Suppressor macrophage treated with lipopolysaccharide for 1 hour (primary cell): ENCODE measurements at regions not wholly inside any gene's neighbourhood (a gene's known extent, or its start where the extent isn't known, plus 50 kb on each side); places are given as distances from the start of the nearest gene placed in this dataset.
"Not testable (repeated sequence)": the region's sequence is repeated elsewhere in the genome, so short reads cannot be mapped to it uniquely, and the experiment has no call there.

Experiments
- DNase-seq, 3 donors: peaks; one replicate each; pipeline ENCODE4 v3.0.0-alpha.2; 2020 to 2022

DNA sequence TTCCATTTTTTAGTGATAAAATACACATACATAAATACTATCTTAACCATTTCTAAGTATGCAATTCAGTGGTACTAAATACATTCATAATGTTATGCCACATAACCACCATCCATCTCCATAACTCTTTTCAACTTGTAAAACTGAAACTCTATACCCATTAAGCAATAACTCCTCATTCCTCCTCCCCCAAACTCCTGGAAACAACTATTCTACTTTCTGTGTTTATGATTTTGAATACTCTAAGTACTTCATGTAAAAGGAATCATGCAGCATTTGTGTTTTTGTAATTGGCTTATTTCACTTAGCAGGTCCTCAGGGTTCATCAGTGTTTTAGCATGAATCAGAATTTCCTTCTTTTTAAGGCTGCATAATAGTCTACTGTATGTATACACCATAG is 131.8 kb downstream of the TES start:
- no peak for DNase-seq

DNA sequence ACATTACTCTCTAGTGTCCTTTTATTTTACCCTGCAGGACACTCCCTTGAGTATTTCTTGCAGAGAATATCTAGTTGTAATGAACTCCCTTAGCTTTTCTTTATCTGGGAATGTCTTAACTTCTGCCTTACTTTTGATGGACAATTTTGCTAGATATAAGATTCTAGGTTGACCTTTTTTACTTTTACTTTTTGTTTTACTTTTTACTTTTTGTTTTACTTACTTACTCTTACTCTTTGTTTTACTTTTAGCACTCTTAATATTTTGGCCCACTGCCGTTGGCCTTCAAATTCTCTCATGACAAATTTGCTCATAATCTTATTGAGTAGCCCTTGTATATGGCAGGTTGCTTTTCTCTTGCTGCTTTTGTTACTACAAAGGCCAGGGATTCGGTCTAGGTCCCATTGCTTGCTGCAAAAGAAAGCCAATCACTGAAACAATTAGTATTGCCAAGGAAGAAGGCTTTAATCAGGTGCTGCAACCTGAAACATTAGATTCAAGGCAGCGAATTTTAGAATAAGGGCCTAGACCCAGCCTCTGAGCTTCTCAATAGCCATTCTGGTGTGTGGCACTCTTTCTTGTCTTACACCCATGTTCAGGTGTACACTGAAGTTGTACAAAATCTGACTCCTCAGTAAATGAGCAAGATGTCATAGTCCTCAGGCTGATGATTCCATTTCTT is 137.0 kb downstream of the TES start:
- DNase-seq: no peak

DNA sequence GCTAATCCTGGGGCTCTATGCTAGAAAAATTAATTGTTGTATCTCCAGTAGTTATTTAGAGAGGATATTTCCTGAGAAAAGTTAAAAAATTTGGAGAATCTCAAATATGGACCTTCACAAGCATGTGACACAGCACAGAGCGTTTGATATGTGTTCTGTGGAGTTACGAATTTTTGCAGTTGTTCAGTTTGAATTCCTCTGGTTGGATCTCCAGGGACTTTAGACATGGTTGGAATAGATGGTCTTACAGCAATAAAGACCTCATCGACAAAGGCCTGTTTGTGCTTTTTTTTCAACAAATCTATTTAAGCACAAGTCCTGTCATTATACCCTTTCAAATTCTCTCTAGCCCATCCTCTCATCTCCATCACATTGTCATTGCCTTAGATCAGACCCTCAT is 138.0 kb downstream of the TES start:
- no peak for DNase-seq

DNA sequence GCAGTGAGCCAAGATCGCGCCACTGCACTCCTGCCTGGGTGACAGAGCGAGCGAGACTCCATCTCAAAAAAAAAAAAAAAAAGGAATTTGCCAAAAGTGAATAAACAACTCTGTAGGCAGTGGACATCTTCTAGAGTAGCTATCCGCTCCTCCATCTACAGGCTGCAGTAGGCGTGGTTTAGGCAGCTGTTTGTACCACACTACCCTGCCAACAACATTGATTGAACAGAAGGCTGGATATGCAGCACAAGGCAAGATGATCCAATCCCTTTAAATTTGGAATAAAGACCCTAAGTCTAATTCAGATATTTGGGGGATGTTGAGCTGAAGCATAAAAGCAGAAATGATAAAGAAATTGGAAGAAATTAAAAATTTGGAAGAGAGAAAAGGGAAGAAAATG is 141.6 kb downstream of the TES start:
- no peak for DNase-seq

DNA sequence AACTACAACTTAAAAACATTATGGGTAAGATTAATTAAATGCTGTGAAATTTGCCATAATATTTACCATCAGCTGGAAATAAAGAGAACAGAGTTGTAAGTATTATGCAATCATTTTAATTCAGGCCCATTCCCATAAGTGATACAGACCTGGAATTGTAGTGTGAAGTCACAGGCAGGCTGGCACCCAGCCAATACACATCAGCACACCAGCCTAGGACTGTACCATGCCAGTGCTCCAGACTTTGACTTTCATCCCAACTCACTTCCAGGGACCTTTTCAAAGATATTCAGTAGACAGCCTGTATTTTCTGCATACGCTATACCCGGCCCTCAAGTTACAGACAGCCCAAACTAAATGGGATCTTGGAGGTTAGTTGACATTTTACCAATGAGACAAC is 143.3 kb downstream of the TES start:
- no peak for DNase-seq

DNA sequence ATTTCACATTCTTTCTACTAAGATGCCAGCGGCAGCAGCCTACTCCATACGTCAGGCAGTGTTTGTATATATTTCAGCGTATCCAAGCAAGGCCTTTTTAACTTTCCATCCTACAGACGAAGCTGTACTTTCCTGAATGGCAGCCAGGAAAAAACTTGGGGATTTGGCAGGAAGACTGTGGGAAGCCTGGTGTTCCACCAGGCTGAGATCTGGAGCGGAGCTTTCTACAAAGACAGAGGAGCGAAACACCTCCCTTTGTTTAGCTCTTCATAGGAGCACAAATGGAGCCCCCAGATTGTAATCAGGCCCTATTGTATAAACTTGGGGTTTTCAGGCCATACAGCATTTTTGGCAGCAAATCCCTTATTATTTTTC is 143.8 kb downstream of the TES start:
- no peak for DNase-seq

DNA sequence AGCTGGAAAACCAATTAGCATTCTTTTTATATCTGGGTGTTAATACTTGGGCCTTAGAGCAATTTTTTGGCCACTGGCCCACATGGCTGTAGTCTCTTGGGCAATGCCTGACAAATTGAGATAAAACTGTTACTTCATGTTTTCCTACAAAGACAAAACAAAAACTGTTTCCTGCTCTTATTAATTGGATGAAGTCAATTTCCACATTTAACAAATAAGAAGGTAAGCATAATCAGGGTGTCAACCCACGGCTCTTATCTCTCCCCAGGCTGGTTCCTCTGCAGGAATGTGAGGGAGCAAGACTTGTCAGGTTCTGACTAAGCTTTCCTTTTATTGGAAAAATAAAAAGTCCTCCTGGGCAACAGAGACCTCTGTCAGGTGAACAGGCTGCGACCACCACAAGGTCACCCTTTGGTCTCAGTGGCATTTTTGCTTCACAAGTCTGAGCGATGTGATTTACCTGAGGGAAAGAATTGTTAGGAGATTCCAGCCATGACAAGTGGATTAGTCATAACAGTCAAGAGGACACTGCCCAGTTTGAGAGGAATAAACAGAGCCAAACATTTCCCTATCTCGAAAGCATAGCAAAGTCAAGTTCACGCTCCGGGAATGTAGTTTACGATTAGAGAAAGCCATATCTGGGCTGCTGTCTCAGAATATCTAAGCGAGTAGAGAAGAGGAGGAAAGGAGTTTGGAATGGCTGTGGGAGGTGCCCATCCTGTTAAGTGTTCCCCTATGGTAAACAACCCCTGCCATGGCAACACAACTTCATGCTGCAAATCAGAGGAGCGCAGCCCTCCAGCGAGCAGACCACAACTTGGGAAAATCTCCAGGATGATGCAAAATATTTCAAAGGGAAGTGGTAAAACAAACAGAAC is 144.4 kb downstream of the TES start:
- peak; percentile 30 to 57 (median 38) for DNase-seq

DNA sequence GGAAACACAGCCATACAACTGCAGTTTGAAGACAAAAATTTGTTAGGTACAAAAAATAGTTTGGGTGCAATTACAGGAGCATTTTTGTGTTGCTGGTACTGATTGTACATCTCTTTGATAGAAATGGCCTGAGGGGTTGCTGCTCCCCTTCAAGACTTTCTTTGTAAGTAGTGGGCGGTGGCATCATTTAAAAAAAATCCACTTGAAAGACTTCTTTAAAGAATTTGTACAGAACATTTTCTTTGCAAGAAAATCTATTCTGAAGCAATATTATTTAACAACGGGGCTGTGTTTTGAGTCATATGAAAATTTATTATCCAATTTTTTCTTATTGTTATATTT is 144.1 kb upstream of the CAV2 start:
- no peak for DNase-seq

DNA sequence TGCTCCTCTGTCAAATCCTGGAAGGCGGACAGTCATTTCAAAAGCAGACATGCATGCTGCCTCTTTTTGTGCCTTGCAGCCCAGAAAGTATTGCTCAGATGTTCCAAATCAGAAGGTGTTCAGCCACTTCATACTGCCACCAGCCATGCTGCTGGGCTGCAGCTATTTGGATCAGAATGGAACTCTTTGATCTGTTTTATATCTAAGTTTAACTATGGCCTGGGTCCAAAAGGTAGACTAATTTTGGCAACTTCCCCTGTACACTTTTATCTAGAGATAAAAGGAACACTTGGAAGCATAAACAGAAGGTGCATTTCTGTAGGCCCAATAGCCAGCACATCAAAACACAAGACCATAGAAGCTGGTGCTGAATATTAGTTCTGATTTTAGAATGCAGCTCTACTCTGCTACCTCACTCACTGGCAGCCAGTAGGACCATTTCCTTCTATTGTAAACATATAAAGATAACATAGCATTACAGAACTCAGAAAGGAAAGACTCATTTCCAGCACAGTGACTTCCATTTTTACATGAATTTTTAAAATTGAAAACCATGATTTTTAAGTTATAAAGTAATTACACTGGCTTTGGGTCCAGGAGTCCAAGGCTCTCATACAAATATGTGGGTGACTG is 143.1 kb upstream of the CAV2 start:
- no peak for DNase-seq

DNA sequence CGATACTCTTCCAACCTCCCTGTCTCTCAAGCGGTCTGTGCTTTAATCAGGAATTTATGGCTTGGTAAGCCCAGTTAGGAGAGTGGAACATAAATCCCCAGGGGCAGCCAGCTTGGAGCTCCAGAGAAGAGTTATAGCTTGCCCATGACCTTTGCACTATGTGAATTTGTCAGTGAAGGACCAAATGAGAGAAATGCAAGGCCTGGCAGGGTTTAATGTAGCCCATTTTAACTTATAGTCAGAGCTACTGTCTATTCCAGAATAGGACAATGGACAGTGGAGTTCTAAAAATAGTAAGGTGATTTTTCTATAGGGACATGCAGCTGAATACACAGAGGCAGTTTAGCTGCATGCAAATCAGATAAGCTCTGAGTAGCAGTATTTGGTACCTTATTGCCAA is 142.6 kb upstream of the CAV2 start:
- DNase-seq: no peak

DNA sequence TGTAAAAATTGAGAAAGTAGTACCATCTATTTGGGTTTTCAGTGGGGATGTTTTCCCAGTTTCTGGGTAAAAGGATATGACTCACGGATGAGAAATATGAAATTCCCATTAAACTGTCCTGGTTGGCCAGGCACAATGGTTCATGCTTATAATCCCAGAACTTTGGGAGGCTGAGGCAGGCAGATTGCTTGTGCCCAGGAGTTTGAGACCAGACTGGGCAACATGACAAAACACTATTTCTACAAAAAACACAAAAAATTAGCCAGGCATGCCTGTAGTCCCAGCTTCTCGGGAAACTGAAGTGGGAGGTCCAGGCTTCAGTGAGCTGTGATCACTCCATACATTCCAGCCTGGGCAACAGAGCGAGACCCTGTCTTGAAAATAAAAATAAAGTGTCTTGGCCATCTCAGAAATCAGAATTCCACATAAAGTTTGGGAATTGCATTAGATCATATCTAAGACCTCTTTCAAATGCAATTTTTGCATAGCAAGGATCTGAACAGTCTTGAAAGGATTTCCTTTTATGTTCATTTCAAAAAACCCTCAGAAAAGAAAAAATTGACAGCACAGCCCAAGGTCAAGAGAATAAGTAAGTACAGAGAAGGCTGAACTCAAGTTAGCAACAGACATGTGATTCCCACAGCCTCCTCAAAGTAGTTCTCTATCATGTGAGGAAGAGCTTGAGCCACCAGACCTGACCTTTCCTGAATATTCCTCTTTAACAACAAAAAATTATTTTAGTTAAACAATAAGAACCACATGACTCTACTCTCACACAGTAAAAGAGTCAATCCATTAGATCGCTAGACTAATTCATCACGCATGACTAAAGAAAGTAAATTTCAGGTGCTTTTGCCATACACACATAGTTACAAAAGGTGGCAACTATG is 141.5 kb upstream of the CAV2 start:
- peak in 1 of 3 donors; percentile 20 for DNase-seq

DNA sequence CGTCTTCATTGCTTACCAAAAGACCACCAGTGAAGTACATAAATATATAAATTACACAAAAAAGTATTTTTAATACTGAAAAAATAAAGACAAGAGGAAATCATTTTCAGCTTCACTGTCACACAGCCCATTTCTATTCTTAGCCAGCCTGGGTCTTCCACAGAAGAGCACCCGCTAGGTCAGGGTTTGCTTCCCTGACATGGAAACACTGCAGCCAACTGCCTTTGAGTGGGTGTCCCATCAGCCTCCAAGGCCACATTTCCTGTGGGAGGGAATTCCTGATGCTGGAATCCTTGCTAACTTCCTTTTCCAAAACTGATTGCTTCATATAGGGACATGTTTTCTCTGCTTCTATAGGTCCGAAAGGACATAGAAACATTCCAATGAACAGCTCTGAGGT is 137.8 kb upstream of the CAV2 start:
- peak in 1 of 3 donors; percentile 9 for DNase-seq

DNA sequence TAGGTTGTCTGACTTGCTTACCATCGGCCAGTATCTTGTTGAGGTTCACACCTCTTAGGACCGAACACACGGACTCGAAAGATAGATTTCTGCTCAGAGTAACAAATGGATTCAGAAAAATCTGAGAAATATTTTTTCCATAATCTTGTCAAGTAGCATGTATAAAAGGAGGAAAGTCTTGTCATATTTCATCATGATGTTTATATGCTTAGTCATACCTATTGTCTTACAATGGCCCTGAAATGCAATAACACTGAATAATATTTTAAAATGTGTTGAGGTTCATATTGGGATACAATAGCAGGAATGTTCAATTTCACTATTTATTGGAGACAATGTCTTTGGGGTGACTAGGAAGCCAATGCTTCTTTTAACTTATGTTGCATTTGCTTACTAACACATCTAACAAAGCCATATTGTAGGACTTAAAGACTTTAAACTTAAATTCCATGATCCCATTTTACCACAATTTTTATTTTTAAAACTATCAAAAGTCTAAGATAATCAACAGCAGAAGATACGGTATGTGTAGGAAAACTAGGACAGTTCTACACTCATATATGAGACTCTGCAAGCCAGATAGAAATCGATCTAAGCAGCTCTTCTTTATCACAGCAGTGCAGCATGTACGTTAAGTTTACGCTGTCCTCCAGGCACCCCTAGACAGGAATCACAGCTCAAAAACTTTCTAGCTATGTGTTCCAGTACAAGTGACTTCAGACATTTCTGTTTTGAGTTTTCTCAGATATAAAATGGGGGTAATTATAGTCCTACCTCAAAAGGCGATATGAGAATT is 135.7 kb upstream of the CAV2 start:
- no peak for DNase-seq

DNA sequence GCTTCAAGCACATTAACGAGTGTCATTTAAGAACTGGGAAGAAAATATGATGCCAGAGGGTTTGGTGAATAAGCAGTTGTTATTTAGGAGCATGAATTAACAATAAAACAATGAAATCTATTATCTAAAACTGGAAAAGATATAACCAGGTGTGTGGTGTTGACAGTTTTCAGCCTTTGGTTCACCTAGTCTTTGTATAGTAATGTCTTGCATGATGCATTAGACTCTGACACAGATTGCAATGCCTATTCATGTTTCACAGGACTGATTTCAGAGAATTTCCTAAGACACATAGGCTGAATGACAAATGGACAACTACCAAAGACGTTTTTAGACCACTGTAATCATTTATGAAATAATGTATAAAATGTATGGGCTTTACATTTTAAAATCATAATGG is 135.1 kb upstream of the CAV2 start:
- DNase-seq: no peak

DNA sequence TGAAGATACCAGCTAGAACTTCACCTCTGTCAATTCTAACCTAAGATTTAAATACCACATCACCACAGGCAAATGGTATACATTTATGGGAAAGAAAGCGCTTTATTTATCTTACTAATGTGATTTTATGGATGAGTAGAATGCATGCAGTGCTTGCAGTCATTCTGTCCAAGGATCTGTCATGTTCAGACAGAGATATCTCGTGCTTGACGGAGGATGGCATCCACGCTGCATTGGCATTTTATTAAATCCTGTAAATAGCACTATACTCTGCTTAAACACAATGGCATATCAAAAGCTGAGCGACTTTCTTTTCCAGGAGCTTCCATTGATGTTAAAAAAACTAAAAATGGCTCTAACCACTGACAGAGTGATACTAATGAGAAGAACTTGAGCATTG is 133.7 kb upstream of the CAV2 start:
- no peak for DNase-seq

DNA sequence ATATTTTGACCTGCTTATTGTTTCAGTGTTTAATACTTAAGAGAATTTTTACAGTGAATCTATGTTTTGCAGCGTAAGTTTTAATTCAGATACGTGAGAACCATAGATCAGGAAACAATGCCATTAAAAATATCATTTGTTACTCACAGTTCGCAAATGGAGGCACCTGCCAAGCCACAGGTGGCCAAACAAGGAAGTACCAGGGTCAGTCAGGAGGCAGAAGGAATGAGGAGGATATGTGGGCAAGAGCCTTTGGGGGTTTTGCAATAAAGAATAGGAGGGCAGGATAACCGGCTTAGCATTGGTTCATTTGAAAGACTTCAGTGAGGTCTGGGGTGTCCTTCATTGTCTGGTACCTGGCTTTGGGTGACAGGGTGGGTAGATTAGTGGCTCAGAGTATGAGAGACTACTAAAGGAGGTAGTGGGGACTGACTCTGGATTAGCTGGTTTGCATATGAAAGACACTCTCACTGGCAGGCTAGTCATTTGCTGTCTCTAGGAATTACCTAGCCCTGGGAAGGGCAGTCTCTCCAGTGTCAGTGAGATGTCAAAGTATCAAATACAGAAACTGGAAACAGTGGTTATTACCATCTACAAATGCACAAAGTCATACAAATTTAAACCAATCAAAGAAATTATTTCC is 132.2 kb upstream of the CAV2 start:
- no peak for DNase-seq

DNA sequence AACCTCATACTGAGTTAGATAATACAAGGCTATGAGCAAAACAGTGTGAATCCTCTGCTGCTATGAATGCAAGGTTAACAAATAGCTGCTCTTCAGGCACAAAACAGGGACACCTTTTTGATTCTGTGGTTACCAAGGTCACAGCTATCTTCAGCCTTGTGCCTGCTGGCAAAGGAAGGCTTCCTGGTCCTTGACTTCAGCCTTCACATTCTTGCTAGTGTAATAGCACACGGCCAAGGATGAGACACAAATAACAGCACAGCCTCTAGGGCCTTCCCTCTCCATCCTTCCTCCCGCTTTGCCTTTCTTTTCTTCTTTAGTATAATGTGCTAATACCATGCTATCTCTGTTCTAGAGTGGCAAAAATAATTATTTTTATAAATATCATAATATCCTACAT is 130.6 kb upstream of the CAV2 start:
- no peak for DNase-seq

DNA sequence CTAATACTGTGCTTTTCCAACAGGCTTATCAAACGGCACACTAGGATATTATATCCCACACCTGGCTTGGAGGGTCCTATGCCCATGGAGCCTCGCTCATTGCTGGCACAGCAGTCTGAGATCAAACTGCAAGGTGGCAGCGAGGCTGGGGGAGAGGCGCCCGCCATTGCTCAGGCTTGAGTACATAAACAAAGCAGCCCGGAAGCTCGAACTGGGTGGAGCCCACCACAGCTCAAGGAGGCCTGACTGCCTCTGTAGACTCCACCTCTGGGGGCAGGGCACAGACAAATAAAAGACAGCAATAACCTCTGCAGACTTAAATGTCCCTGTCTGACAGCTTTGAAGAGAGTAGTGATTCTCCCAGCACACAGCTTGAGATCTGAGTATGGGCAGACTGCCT is 128.0 kb upstream of the CAV2 start:
- DNase-seq: not testable (repeated sequence)

DNA sequence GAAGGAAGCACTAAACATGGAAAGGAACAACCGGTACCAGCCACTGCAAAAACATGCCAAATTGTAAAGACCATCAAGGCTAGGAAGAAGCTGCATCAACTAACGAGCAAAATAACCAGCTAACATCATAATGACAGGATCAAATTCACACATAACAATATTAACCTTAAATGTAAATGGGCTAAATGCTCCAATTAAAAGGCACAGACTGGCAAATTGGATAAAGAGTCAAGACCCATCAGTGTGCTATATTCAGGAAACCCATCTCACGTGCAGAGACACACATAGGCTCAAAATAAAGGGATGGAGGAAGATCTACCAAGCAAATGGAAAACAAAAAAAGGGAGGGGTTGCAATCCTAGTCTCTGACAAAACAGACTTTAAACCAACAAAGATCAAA is 126.3 kb upstream of the CAV2 start:
- DNase-seq: not testable (repeated sequence)

DNA sequence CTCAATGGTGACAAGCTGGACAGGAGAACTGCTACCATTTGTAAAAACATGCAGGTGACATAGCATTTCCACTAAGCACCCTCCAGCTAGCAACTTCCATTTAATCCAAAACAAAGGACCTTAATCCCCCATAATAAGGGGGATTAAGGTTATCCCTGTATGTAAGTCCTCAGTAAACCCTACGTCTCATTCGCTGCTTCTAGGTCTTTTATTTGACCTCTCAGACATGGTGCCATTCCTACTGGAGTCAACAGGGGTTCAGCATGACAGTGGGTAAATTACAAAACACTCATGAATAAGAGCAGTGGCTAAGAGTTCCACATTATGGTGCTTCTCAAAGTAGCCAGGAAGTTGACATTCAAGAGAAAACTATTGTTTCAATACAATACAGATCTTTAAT is 121.8 kb upstream of the CAV2 start:
- peak in 1 of 3 donors; percentile 16 for DNase-seq

DNA sequence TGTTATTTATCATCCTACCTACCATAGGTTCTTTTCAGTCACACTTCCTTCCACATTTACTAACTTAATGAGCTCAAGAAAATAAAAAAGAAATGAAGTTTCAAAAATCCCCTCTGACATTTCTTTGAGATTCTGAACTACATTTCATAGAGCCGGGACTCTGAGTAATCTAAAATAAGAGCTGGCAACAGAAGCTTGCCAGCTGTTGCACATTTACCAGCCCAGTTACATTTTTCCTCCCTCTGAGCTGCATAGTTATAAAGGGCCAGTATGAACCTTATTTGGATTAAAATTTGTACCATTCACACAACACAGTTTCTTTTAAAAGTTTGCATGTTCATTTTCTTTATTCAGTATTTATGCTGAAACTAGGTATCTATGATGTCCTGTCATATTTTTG is 119.5 kb upstream of the CAV2 start:
- peak in 1 of 3 donors; percentile 16 for DNase-seq

DNA sequence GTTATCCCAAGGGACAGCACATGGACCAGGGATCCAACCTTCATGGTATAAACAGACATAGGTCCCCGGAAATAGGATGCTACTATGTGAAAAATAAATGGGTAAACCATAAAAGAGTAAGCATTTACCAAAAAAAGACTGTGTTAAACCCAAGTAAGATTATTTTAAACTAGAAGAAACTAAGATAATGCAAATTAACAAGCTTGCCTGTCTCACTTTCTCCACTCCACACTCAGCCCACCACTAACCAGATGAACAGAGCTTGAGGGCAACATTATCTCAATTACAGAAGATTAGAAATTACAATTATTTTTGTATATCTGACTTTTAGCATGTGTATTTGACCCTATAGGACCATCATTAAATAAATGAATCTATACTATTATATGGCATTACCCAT is 117.2 kb upstream of the CAV2 start:
- no peak for DNase-seq
